Coronary artery (tissue), 2 donors: ENCODE measurements at regions not wholly inside any gene's neighbourhood (a gene's known extent, or its start where the extent isn't known, plus 50 kb on each side); places are given as distances from the start of the nearest gene placed in this dataset.

Source experiments
- DNase-seq: peaks from one replicate; pipeline ENCODE4 v3.0.0-alpha.2; 2017; ENCODE audit warnings: low spot score
- H3K27ac ChIP-seq, 2 donors: fragments of 200-600 bp; sonication (generic); one replicate each; pipeline ENCODE4 v1.5.1; 2016 to 2019
- H3K4me3 ChIP-seq: fragments of 200-600 bp; sonication (generic); 2 replicates; pipeline ENCODE4 v1.5.1; 2016; ENCODE audit warnings: mild to moderate bottlenecking, moderate library complexity
- TF ChIP-seq, protein P1 (sequence below): fragments of 200-600 bp; sonication (generic); IDR thresholded peaks from one replicate; pipeline ENCODE4 v1.5.1; 2019; ENCODE audit warnings: antibody characterized with exemption

DNA sequence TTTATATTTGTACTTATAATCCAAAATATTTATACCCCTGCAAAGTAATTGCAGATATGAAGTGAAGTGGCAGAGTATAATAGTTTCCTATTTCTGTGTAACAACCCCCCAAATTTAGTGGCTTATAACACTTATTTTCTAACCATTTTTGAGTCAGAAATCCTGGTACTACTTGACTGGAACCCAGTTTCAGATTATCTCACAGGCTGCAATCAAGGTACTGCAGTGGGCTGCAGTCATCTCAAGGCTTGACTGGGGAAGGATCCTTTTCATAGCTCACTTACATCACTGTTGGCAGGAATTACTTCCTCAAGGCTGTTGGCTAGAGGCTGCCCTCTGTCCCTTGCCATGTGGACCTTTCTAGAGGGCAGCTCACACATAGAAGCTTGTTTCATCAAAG lies 558.2 kb upstream of the PKDCC start:
- TF ChIP-seq, protein P1, sequence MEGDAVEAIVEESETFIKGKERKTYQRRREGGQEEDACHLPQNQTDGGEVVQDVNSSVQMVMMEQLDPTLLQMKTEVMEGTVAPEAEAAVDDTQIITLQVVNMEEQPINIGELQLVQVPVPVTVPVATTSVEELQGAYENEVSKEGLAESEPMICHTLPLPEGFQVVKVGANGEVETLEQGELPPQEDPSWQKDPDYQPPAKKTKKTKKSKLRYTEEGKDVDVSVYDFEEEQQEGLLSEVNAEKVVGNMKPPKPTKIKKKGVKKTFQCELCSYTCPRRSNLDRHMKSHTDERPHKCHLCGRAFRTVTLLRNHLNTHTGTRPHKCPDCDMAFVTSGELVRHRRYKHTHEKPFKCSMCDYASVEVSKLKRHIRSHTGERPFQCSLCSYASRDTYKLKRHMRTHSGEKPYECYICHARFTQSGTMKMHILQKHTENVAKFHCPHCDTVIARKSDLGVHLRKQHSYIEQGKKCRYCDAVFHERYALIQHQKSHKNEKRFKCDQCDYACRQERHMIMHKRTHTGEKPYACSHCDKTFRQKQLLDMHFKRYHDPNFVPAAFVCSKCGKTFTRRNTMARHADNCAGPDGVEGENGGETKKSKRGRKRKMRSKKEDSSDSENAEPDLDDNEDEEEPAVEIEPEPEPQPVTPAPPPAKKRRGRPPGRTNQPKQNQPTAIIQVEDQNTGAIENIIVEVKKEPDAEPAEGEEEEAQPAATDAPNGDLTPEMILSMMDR: no peak
- no peak for DNase-seq
- Histone ChIP-seq H3K27ac (no peak overlapping the region), H3K4me3 (no peak overlapping the region)

DNA sequence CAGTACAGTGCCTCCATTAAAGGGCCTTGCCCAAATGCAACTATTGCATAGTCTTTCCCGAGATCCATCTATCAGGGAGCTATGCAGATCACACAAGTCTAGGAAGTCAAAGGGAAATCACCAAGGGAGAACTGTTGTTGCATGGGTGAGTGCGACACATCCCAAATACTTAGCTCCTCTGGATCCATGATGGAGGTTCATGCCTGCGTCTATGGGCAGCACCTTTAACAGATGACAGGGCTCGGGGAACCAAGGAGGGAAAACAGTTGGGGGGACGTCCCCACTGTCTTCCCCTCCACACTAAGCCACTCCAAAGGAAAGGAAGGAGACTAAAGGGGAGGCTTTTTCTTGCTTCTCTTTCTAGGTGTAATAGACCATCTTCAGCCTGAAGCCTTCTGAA lies 552.8 kb upstream of the PKDCC start:
- DNase-seq: no peak
- TF ChIP-seq, protein P1: no peak
- Histone ChIP-seq H3K27ac (no peak overlapping the region), H3K4me3 (no peak overlapping the region)

DNA sequence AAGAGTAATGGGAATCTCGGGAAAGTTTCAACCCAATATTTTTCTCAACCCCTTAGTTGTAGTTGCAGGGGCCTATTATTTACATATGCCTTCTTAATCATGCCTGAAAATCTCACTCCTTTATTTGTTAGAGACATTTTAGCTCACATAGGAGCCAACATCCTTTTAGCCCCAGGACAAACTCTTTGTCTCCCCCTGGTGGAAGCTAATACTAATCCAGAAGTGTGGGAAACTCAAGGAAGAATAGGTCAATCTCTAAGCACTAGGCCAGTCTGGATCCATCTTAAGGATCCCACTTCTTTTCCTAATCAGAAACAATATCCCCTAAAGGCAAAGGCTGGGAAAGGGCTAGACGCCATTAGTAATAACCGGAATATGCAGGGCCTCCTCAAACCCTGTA lies 550.9 kb upstream of the PKDCC start:
- TF ChIP-seq, protein P1: no peak
- H3K4me3 ChIP-seq: no peak overlapping the region

DNA sequence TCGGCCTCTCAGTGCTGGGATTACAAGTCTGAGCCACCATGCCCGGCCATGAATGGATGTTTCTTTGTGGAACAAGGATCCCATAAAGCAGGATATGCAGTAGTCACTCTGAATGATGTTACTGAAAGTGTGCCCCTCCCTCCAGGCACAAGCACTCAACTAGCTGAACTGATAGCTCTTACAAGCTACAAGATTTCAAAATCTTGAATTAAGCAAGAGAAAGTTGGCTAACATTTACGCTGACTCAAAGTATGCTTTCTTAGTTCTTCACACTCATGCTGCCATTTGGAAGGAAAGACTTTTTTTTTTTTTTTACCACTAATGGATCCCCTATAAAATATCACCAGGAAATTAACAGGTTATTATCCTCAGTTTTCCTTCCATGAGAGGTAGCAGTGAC lies 549.0 kb upstream of the PKDCC start:
- TF ChIP-seq, protein P1: no peak
- H3K27ac ChIP-seq: no peak overlapping the region
- no peak for DNase-seq
- H3K4me3 ChIP-seq: no peak overlapping the region

More for the DNA sequence above, 550.9 kb upstream of the PKDCC start:
- no peak overlapping the region for H3K27ac ChIP-seq
- DNase-seq: no peak

DNA sequence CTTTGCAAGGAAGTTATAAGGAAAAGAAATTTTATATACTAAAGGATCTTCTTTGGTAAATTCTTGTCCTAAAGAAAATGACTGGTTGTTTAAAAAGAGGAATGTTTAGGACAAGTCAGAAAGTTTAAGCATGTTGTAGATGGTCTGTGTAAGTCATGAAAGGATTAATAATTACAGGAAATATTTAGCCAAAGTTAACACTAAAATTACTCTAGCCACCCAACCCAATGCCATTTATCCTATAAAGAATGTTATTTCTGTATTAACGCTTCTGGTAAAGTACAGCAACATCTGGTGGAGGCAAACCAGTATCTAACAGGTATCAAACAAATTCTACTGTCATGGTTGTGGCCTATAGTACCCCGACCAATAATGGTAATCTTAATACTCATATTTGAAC lies 546.9 kb upstream of the PKDCC start:
- no peak for DNase-seq
- TF ChIP-seq, protein P1: no peak
- H3K4me3 ChIP-seq: no peak overlapping the region
- H3K27ac ChIP-seq: no peak overlapping the region

DNA sequence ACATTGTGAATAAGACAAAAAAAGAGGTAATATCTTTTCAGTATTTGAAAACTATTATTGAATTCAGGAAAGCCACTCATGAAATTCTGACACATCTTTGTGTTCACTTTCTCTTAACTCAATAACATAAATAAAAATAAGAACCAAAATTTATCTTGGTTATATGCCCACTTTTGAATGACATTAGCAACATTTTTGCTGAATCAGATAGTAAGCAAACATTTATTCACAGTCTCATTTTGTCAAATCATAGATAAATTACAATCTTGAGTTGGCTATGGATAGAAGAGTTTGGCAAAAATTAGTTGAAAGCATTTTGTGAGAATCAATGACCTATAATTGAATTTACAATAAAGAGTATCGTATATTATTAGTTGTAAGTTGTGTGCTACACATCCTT lies 545.1 kb upstream of the PKDCC start:
- TF ChIP-seq, protein P1: no peak
- no peak overlapping the region for H3K27ac ChIP-seq
- no peak overlapping the region for H3K4me3 ChIP-seq
- no peak for DNase-seq

DNA sequence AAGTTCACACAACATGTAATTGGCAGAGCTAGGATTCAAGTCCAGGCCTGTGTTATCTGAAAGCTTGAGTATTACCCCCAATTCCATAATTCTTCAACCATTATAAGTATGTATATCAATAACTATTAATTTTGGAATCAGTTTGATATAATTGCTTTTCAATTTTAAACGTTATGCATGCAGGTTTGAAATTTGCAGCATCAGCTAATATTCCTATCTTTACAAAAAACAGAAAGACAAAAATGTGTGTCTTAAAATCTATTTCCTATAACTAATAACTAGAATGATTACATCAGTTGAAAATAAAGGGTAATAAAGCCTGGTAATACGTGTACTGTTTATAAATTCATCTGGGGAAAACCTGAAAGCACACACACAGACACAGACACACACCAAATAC lies 543.3 kb upstream of the PKDCC start:
- DNase-seq: no peak
- TF ChIP-seq, protein P1: no peak
- H3K27ac ChIP-seq: no peak overlapping the region
- no peak overlapping the region for H3K4me3 ChIP-seq
